Neuronal stem cell (in vitro differentiated cells): ENCODE measurements at regions not wholly inside any gene's neighbourhood (a gene's known extent, or its start where the extent isn't known, plus 50 kb on each side); places are given as distances from the start of the nearest gene placed in this dataset.

Experiments
- DNase-seq: peaks from one replicate; pipeline ENCODE4 v3.0.0-alpha.2; 2013; ENCODE audit warnings: low spot score
- H2AFZ ChIP-seq: one replicate; pipeline ENCODE4 v1.6.1; 2013; ENCODE audit warnings: mild to moderate bottlenecking, low read length, inconsistent platforms
- H2AK5ac ChIP-seq: 2 replicates; pipeline ENCODE4 v1.6.1; 2013; ENCODE audit warnings: low read depth, mild to moderate bottlenecking, inconsistent platforms, low read length, moderate library complexity, mixed read lengths
- H2BK120ac ChIP-seq: 2 replicates; pipeline ENCODE4 v1.6.1; 2013; ENCODE audit warnings: low read depth, mild to moderate bottlenecking, inconsistent platforms, low read length, moderate library complexity, mixed read lengths
- H2BK12ac ChIP-seq: one replicate; pipeline ENCODE4 v1.6.1; 2013; ENCODE audit warnings: low read length, inconsistent platforms
- H2BK15ac ChIP-seq: 2 replicates; pipeline ENCODE4 v1.6.1; 2013; ENCODE audit warnings: mild to moderate bottlenecking, low read length, inconsistent platforms, mixed read lengths
- H2BK5ac ChIP-seq: one replicate; pipeline ENCODE4 v1.6.1; 2013; ENCODE audit warnings: inconsistent platforms, mild to moderate bottlenecking, low read length, moderate library complexity
- H3K14ac ChIP-seq: one replicate; pipeline ENCODE4 v1.6.1; 2013; ENCODE audit warnings: low read length, inconsistent platforms
- H3K18ac ChIP-seq: 2 replicates; pipeline ENCODE4 v1.6.1; 2013; ENCODE audit warnings: low read length, inconsistent platforms
- H3K23ac ChIP-seq: 2 replicates; pipeline ENCODE4 v1.6.1; 2013; ENCODE audit warnings: low read depth, mild to moderate bottlenecking, mixed read lengths, low read length, inconsistent platforms; ENCODE audit not compliant: poor library complexity
- H3K27ac ChIP-seq: replicated peaks from 3 replicates; pipeline ENCODE4 v1.5.1; 2013; ENCODE audit warnings: low read length, inconsistent platforms
- H3K27me3 ChIP-seq, 3 experiments: 2 replicates each; pipeline ENCODE4 v1.6.1; 2013; ENCODE audit warnings: low read length in 3 of 3, mild to moderate bottlenecking in 2 of 3, inconsistent platforms in 1 of 3, low read depth in 1 of 3, mixed read lengths in 1 of 3, moderate library complexity in 1 of 3; ENCODE audit not compliant: control insufficient read depth in 3 of 3, insufficient read depth in 3 of 3
- H3K36me3 ChIP-seq, 2 donors: replicated peaks in 1 of 2; 2 replicates each; pipeline ENCODE4 v1.6.1; 2013; ENCODE audit warnings: low read length in 2 of 2; ENCODE audit not compliant: control insufficient read depth in 2 of 2, insufficient read depth in 2 of 2
- H3K4ac ChIP-seq: 2 replicates; pipeline ENCODE4 v1.6.1; 2013; ENCODE audit warnings: inconsistent platforms, mild to moderate bottlenecking, low read length, moderate library complexity
- H3K4me1 ChIP-seq, 2 donors: 1 replicate in 1 of 2; 2 replicates in 1 of 2; pipeline ENCODE4 v1.6.1; 2013; ENCODE audit warnings: low read length in 2 of 2, low read depth in 1 of 2; ENCODE audit not compliant: control insufficient read depth in 2 of 2, insufficient read depth in 1 of 2
- H3K4me2 ChIP-seq: one replicate; pipeline ENCODE4 v1.6.1; 2013; ENCODE audit warnings: mild to moderate bottlenecking, low read length, inconsistent platforms; ENCODE audit not compliant: insufficient read depth, poor library complexity, severe bottlenecking
- H3K4me3 ChIP-seq, 2 donors: 2 replicates each; pipeline ENCODE4 v1.5.1; 2013; ENCODE audit warnings: low read length in 2 of 2, mild to moderate bottlenecking in 2 of 2, inconsistent platforms in 1 of 2, moderate library complexity in 1 of 2
- H3K79me1 ChIP-seq: one replicate; pipeline ENCODE4 v1.6.1; 2013; ENCODE audit warnings: low read depth, mild to moderate bottlenecking, inconsistent platforms, low read length, moderate library complexity
- H3K9ac ChIP-seq: one replicate; pipeline ENCODE4 v1.6.1; 2013; ENCODE audit warnings: mild to moderate bottlenecking, low read depth, low read length, inconsistent platforms; ENCODE audit not compliant: poor library complexity
- H3K9me3 ChIP-seq, 2 donors: replicated peaks in 1 of 2; 2 replicates each; pipeline versions ENCODE3 to v1.6.1; 2013; ENCODE audit warnings: low read length in 2 of 2, mild to moderate bottlenecking in 2 of 2, inconsistent platforms in 1 of 2, low read depth in 1 of 2, mixed read lengths in 1 of 2, moderate library complexity in 1 of 2; ENCODE audit not compliant: control insufficient read depth in 2 of 2, insufficient read depth in 1 of 2
- H4K8ac ChIP-seq: one replicate; pipeline ENCODE4 v1.6.1; 2013; ENCODE audit warnings: low read depth, mild to moderate bottlenecking, inconsistent platforms, low read length, moderate library complexity
- H4K91ac ChIP-seq: one replicate; pipeline ENCODE4 v1.6.1; 2013; ENCODE audit warnings: low read length, low read depth, mild to moderate bottlenecking, inconsistent platforms; ENCODE audit not compliant: poor library complexity
- WGBS, 2 donors: extraction: QIAGEN DNeasy Blood & Tissue Kit; methylation state at CpG; one replicate each; pipeline ENCODE4 v1.1.7; 2013; ENCODE audit warnings: missing lambda C conversion rate in 2 of 2, mixed read lengths in 1 of 2; ENCODE audit not compliant: insufficient read length in 2 of 2, insufficient replicate concordance in 1 of 2; ENCODE audit errors: extremely low coverage in 2 of 2; 5-methylcytosine and 5-hydroxymethylcytosine counted together

- Histone ChIP-seq H3K79me1 (no peaks in the 10 kb centered on the region), H3K9ac (no peak overlapping the region), H3K18ac (peak overlapping the region; percentile 68), H2BK120ac (peak overlapping the region; percentile 77), H3K4me2 (no peak overlapping the region), H3K27me3 (no peaks in the 10 kb centered on the region), H2BK15ac (no peak overlapping the region), H3K27ac (no peak overlapping the region), H4K8ac (no peak overlapping the region), H3K36me3 (no peaks in the 10 kb centered on the region), H3K14ac (peak overlapping the region; percentile 65), H2AK5ac (no peak overlapping the region), H3K4me3 (no peak overlapping the region), H4K91ac (peak overlapping the region; percentile 15), H3K23ac (peak overlapping the region; percentile 22), H2AFZ (no peak overlapping the region), H3K9me3 (peaks cover 0 to 15% of the 10 kb centered on the region in 2 donors), H3K4me1 (peaks cover 2 to 8% of the 10 kb centered on the region in 2 donors), H3K4ac (no peak overlapping the region), H2BK12ac (no peak overlapping the region), H2BK5ac (no peak overlapping the region)
- DNase-seq, result no peak
- WGBS, 2 donors, result no CpG with 5 or more reads among the region's 13 CpGs
Observed at GRCh38 chr6:163641706-163642105, 227.2 kb downstream of the QKI start.

- Histone ChIP-seq H3K27me3 (no peaks in the 10 kb centered on the region), H2BK120ac (no peak overlapping the region), H3K4me3 (no peak overlapping the region), H3K4me1 (peaks cover 0 to 2% of the 10 kb centered on the region in 2 donors), H2BK5ac (no peak overlapping the region), H3K18ac (peak overlapping the region; percentile 88), H2AFZ (no peak overlapping the region), H2AK5ac (no peak overlapping the region), H3K14ac (no peak overlapping the region), H2BK15ac (no peak overlapping the region), H3K79me1 (no peaks in the 10 kb centered on the region), H4K91ac (no peak overlapping the region), H3K9me3 (peaks cover 0 to 15% of the 10 kb centered on the region in 2 donors), H3K9ac (no peak overlapping the region), H2BK12ac (no peak overlapping the region), H4K8ac (no peak overlapping the region), H3K23ac (peak overlapping the region; percentile 29), H3K4ac (no peak overlapping the region), H3K36me3 (no peaks in the 10 kb centered on the region), H3K27ac (no peak overlapping the region), H3K4me2 (no peak overlapping the region)
- DNase-seq, result no peak
- no CpG with 5 or more reads among the region's 21 CpGs for WGBS, 2 donors
Observed at GRCh38 chr6:163640641-163641040, 226.1 kb downstream of the QKI start.

GRCh38 chr6:163637524-163637923, 223.0 kb downstream of the QKI start:
- Histone ChIP-seq H3K4me3 (no peak overlapping the region), H3K23ac (no peak overlapping the region), H2AFZ (no peak overlapping the region), H3K27ac (no peak overlapping the region), H3K14ac (no peak overlapping the region), H2BK12ac (no peak overlapping the region), H3K9ac (no peak overlapping the region), H3K4ac (no peak overlapping the region), H2AK5ac (no peak overlapping the region), H3K36me3 (no peaks in the 10 kb centered on the region), H2BK15ac (no peak overlapping the region), H3K79me1 (no peaks in the 10 kb centered on the region), H3K18ac (no peak overlapping the region), H4K91ac (no peak overlapping the region), H3K9me3 (peaks cover 1 to 12% of the 10 kb centered on the region in 2 donors), H3K4me1 (peaks cover 0 to 4% of the 10 kb centered on the region in 2 donors), H2BK5ac (no peak overlapping the region), H3K4me2 (no peak overlapping the region), H2BK120ac (no peak overlapping the region), H3K27me3 (peaks cover 0 to 2% (median 0%) of the 10 kb centered on the region in 3 experiments), H4K8ac (no peak overlapping the region)
- DNase-seq, result no peak
- WGBS, 2 donors, result no CpG with 5 or more reads among the region's 3 CpGs

GRCh38 chr6:163635731-163636364, 221.3 kb downstream of the QKI start:
- H3K27ac ChIP-seq, result no peak overlapping the region
- H4K8ac ChIP-seq, result peak overlapping the region; percentile 70
- no peak overlapping the region for H3K14ac ChIP-seq
- H2AFZ ChIP-seq, result peak overlapping the region; percentile 56
- H2BK15ac ChIP-seq, result no peak overlapping the region
- peaks cover 0 to 4% of the 10 kb centered on the region in 2 donors for H3K4me1 ChIP-seq
- no peaks in the 10 kb centered on the region for H3K36me3 ChIP-seq
- no peak overlapping the region for H2AK5ac ChIP-seq
- peaks cover 1 to 13% of the 10 kb centered on the region in 2 donors for H3K9me3 ChIP-seq
- H3K9ac ChIP-seq, result no peak overlapping the region
- H4K91ac ChIP-seq, result no peak overlapping the region
- H2BK12ac ChIP-seq, result no peak overlapping the region
- H3K4me3 ChIP-seq, result no peak overlapping the region
- no peak overlapping the region for H2BK5ac ChIP-seq
- WGBS, 2 donors, result no CpG with 5 or more reads among the region's 22 CpGs
- H3K79me1 ChIP-seq, result no peaks in the 10 kb centered on the region
- H3K23ac ChIP-seq, result peak overlapping the region; percentile 2
- peaks cover 0 to 2% (median 0%) of the 10 kb centered on the region in 3 experiments for H3K27me3 ChIP-seq
- H3K4ac ChIP-seq, result no peak overlapping the region
- H2BK120ac ChIP-seq, result peak overlapping the region; percentile 10
- DNase-seq, result no peak
- H3K4me2 ChIP-seq, result no peak overlapping the region
- peak overlapping the region; percentile 81 for H3K18ac ChIP-seq
